GM13976 (cell line): ENCODE measurements at regions not wholly inside any gene's neighbourhood (a gene's known extent, or its start where the extent isn't known, plus 50 kb on each side); places are given as distances from the start of the nearest gene placed in this dataset.

Source experiments
- DNase-seq: peaks from one replicate; pipeline ENCODE4 v3.0.0; 2012; ENCODE audit warnings: low spot score
- CTCF ChIP-seq: IDR thresholded peaks from 2 replicates; pipeline ENCODE4 v1.5.1; 2012; ENCODE audit warnings: borderline replicate concordance, mild to moderate bottlenecking; ENCODE audit not compliant: insufficient read depth; ENCODE audit errors: extremely low read depth, missing control alignments, control extremely low read depth
- in situ Hi-C: fragments of 300-500 bp; cut with MboI; formaldehyde crosslinking; loops from one replicate; pipeline ENCODE4 v1.12.0; 2022; ENCODE audit warnings: low sequenced_read_pairs, mixed read lengths, inconsistent platforms; ENCODE audit not compliant: unreplicated experiment

- no peak for DNase-seq
- in situ Hi-C loops = no loop called here
These were observed 165.1 kb downstream of the CAAP1 start for GRCh38 chr9:26727471-26727870.

GRCh38 chr9:26725573-26725972 is 167.0 kb downstream of the CAAP1 start:
- in situ Hi-C loops = no loop called here
- DNase-seq = no peak
- no peak for TF ChIP-seq CTCF

More at GRCh38 chr9:26727471-26727870, 165.1 kb downstream of the CAAP1 start:
- TF ChIP-seq CTCF = no peak

GRCh38 chr9:26723486-26723885 is 169.1 kb downstream of the CAAP1 start:
- peak; percentile 44 for TF ChIP-seq CTCF
- DNase-seq = peak; percentile 21
- in situ Hi-C loops = no loop called here

- no peak for DNase-seq
- in situ Hi-C loops = no loop called here
These were observed 169.8 kb downstream of the CAAP1 start for GRCh38 chr9:26722755-26723154.

GRCh38 chr9:26710008-26710407 is 182.6 kb downstream of the CAAP1 start:
- in situ Hi-C loops = no loop called here
- DNase-seq = no peak
- TF ChIP-seq CTCF = no peak

More at GRCh38 chr9:26722755-26723154, 169.8 kb downstream of the CAAP1 start:
- TF ChIP-seq CTCF = no peak

- in situ Hi-C loops = no loop called here
- TF ChIP-seq CTCF = no peak
- DNase-seq = no peak
These were observed 186.4 kb downstream of the CAAP1 start for GRCh38 chr9:26706223-26706622.

GRCh38 chr9:26695298-26695622 is 197.3 kb downstream of the CAAP1 start:
- TF ChIP-seq CTCF = no peak
- no peak for DNase-seq
- in situ Hi-C loops = no loop called here
